ENCODE measurements at regions not wholly inside any gene's neighbourhood (a gene's known extent, or its start where the extent isn't known, plus 50 kb on each side); places are given as distances from the start of the nearest gene placed in this dataset.

DNA sequence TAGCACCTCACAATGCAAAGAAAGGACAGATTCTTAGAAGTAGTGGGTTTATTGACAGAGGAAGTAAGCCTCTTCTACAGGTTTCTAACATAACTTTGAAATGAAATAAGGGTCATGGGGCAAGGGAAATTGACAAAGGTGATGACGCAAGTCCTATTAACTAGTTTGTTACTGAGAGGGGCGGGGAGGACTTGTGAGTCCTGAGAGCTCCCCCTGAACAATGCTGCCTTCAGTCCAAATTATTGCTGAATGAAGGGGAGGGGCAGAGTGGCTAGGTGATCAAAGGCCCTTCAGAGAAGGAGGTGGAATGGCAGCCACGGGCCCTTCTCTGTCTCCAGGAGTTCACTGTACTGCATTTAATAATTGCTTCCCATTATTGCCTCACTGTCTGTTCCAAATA is 390.0 kb downstream of the MEIS1 start:
- Mint-ChIP-seq H3K4me3 (no peak overlapping the region), H3K4me1 (no peaks in the 10 kb centered on the region), H3K9me3 (ENCODE audit: insufficient read depth) (no peaks in the 10 kb centered on the region), H3K27me3 (no peaks in the 10 kb centered on the region), H3K27ac (no peak overlapping the region)
- TF ChIP-seq EZH2 (IDR thresholded peaks at IDR 0.05; ENCODE audit: borderline replicate concordance, insufficient read depth, low read depth, low read length, poor library complexity, severe bottlenecking): no peak
- TF ChIP-seq, protein P1, sequence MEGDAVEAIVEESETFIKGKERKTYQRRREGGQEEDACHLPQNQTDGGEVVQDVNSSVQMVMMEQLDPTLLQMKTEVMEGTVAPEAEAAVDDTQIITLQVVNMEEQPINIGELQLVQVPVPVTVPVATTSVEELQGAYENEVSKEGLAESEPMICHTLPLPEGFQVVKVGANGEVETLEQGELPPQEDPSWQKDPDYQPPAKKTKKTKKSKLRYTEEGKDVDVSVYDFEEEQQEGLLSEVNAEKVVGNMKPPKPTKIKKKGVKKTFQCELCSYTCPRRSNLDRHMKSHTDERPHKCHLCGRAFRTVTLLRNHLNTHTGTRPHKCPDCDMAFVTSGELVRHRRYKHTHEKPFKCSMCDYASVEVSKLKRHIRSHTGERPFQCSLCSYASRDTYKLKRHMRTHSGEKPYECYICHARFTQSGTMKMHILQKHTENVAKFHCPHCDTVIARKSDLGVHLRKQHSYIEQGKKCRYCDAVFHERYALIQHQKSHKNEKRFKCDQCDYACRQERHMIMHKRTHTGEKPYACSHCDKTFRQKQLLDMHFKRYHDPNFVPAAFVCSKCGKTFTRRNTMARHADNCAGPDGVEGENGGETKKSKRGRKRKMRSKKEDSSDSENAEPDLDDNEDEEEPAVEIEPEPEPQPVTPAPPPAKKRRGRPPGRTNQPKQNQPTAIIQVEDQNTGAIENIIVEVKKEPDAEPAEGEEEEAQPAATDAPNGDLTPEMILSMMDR (IDR thresholded peaks at IDR 0.05): no peak
- H3K4me1 ChIP-seq (ENCODE audit: control insufficient read depth in 2 of 2, insufficient read depth in 2 of 2, low read length in 2 of 2): no peaks in the 10 kb centered on the region
- no peak overlapping the region for H3K4me3 ChIP-seq (ENCODE audit: control extremely low read depth in 1 of 5, extremely low read depth in 1 of 5, insufficient read depth in 1 of 5, low read depth in 2 of 5, low read length in 4 of 5)
- H3K4me2 ChIP-seq (replicated peaks; ENCODE audit: low read depth, low read length, poor library complexity, severe bottlenecking): no peak overlapping the region
- ATAC-seq (ENCODE audit: low read depth) (no peak), DNase-seq (no peak)
- H4K20me1 ChIP-seq (ENCODE audit: control insufficient read depth, insufficient read depth, low read length, poor library complexity, severe bottlenecking): no peaks in the 10 kb centered on the region
- ChIA-PET POLR2A (no interaction called here), CTCF (no interaction called here)
- no peak overlapping the region for H3K9ac ChIP-seq (ENCODE audit: low read length)
- no peaks in the 10 kb centered on the region for H3K36me3 ChIP-seq (replicated peaks in 1 of 2; ENCODE audit: control extremely low read depth in 1 of 2, control insufficient read depth in 1 of 2, extremely low read depth in 1 of 2, insufficient read depth in 2 of 2, low read length in 1 of 2)
- WGBS (ENCODE audit: insufficient coverage): 90% methylated on average over 2 of the region's 3 CpGs
- no peak overlapping the region for H3K27ac ChIP-seq (ENCODE audit: low read length in 2 of 2)
- H2AFZ ChIP-seq (ENCODE audit: insufficient read depth, low read depth, low read length, poor library complexity, severe bottlenecking): no peak overlapping the region
- no peaks in the 10 kb centered on the region for H3K79me2 ChIP-seq (ENCODE audit: control insufficient read depth, insufficient read depth, low read length)
- H3K9me3 ChIP-seq (ENCODE audit: control extremely low read depth in 1 of 3, control insufficient read depth in 2 of 3, insufficient read depth in 1 of 3, low read length in 2 of 3): peaks cover 0 to 17% (median 0%) of the 10 kb centered on the region in 3 donors
- no peaks in the 10 kb centered on the region for H3K27me3 ChIP-seq (replicated peaks in 1 of 4; ENCODE audit: control extremely low read depth in 1 of 4, control insufficient read depth in 3 of 4, insufficient read depth in 4 of 4, low read length in 3 of 4)
- intact Hi-C loops (cut with micrococcal nuclease): no loop called here

DNA sequence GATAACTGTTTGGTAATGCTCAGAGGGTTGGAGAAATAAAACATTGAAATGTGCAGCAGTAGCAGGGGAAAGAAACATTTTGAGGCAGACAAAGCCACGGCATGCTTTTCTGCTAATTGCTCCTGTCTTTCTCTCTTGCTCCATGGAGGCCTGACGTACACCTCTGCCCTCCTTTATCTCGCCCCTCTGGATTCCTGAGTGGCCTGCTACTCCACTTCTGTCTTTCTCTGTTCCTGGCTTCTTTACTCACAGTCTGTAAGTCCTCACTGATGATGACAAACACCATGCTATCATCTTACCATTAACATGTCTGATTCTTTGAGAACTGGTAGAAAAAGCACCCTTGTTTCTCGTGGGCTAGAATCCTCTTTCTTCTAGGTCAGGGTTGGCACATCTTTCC is 392.9 kb downstream of the MEIS1 start:
- no peak for ATAC-seq (ENCODE audit: low read depth)
- Mint-ChIP-seq H3K27ac (no peak overlapping the region), H3K9me3 (ENCODE audit: insufficient read depth) (no peaks in the 10 kb centered on the region), H3K4me3 (no peak overlapping the region), H3K4me1 (no peaks in the 10 kb centered on the region), H3K27me3 (no peaks in the 10 kb centered on the region)
- WGBS (ENCODE audit: insufficient coverage): 87% methylated on average over 4 of the region's 4 CpGs
- Histone ChIP-seq H3K79me2 (ENCODE audit: control insufficient read depth, insufficient read depth, low read length) (no peaks in the 10 kb centered on the region), H3K36me3 (replicated peaks in 1 of 2; ENCODE audit: control extremely low read depth in 1 of 2, control insufficient read depth in 1 of 2, extremely low read depth in 1 of 2, insufficient read depth in 2 of 2, low read length in 1 of 2) (no peaks in the 10 kb centered on the region), H3K4me1 (ENCODE audit: control insufficient read depth in 2 of 2, insufficient read depth in 2 of 2, low read length in 2 of 2) (no peaks in the 10 kb centered on the region), H3K27me3 (replicated peaks in 1 of 4; ENCODE audit: control extremely low read depth in 1 of 4, control insufficient read depth in 3 of 4, insufficient read depth in 4 of 4, low read length in 3 of 4) (no peaks in the 10 kb centered on the region), H3K27ac (ENCODE audit: low read length in 2 of 2) (no peak overlapping the region), H3K9ac (ENCODE audit: low read length) (no peak overlapping the region), H4K20me1 (ENCODE audit: control insufficient read depth, insufficient read depth, low read length, poor library complexity, severe bottlenecking) (no peaks in the 10 kb centered on the region), H3K9me3 (ENCODE audit: control extremely low read depth in 1 of 3, control insufficient read depth in 2 of 3, insufficient read depth in 1 of 3, low read length in 2 of 3) (no peaks in the 10 kb centered on the region), H2AFZ (ENCODE audit: insufficient read depth, low read depth, low read length, poor library complexity, severe bottlenecking) (no peak overlapping the region), H3K4me3 (ENCODE audit: control extremely low read depth in 1 of 5, extremely low read depth in 1 of 5, insufficient read depth in 1 of 5, low read depth in 2 of 5, low read length in 4 of 5) (no peak overlapping the region), H3K4me2 (replicated peaks; ENCODE audit: low read depth, low read length, poor library complexity, severe bottlenecking) (no peak overlapping the region)
- CTCF ChIA-PET: no interaction called here
- TF ChIP-seq, protein P1 (IDR thresholded peaks at IDR 0.05): no peak
- no peak for TF ChIP-seq EZH2 (IDR thresholded peaks at IDR 0.05; ENCODE audit: borderline replicate concordance, insufficient read depth, low read depth, low read length, poor library complexity, severe bottlenecking)
- POLR2A ChIA-PET: no interaction called here
- intact Hi-C loops (cut with micrococcal nuclease): no loop called here
- DNase-seq: no peak
